HEK293T (cell line): ENCODE measurements at regions not wholly inside any gene's neighbourhood (a gene's known extent, or its start where the extent isn't known, plus 50 kb on each side); places are given as distances from the start of the nearest gene placed in this dataset.

Experiments
- CTCF ChIA-PET: fragments of 350-600 bp; formaldehyde crosslinking; extraction: SDS; loops from one replicate; lab custom pipeline; 2021; ENCODE audit warnings: antibody characterized with exemption, inconsistent platforms; lab: Yijun Ruan, JAX
- POLR2A ChIA-PET: fragments of 350-600 bp; formaldehyde crosslinking; extraction: SDS; loops from one replicate; lab custom pipeline; 2020; ENCODE audit warnings: antibody characterized with exemption, inconsistent platforms; lab: Yijun Ruan, JAX
- DNase-seq: peaks from one replicate; pipeline ENCODE4 v3.0.0; 2012; ENCODE audit warnings: mixed read lengths; ENCODE audit errors: extremely low spot score
- ARNT ChIP-seq: fragments of 450-650 bp; IDR thresholded peaks from 2 replicates; pipeline ENCODE4 v1.6.1; 2017; ENCODE audit warnings: mild to moderate bottlenecking
- BHLHE40 ChIP-seq: fragments of 450-650 bp; IDR thresholded peaks from 2 replicates; pipeline ENCODE4 v1.6.1; 2016; ENCODE audit warnings: mild to moderate bottlenecking, moderate library complexity, borderline replicate concordance
- CTBP1 ChIP-seq: fragments of 450-650 bp; IDR thresholded peaks from 2 replicates; pipeline ENCODE4 v1.6.1; 2016; ENCODE audit warnings: borderline replicate concordance
- ELF4 ChIP-seq: fragments of 450-650 bp; IDR thresholded peaks from 2 replicates; pipeline ENCODE4 v1.6.1; 2017; ENCODE audit warnings: antibody characterized with exemption
- FOXA1 ChIP-seq: fragments of 450-650 bp; IDR thresholded peaks from 2 replicates; pipeline ENCODE4 v1.6.1; 2016; ENCODE audit warnings: mild to moderate bottlenecking
- FOXK2 ChIP-seq: fragments of 450-650 bp; IDR thresholded peaks from 2 replicates; pipeline ENCODE4 v1.6.1; 2016; ENCODE audit warnings: mild to moderate bottlenecking
- FOXM1 ChIP-seq: fragments of 450-650 bp; IDR thresholded peaks from 2 replicates; pipeline ENCODE4 v1.6.1; 2017; ENCODE audit warnings: mild to moderate bottlenecking, borderline replicate concordance
- HDGF ChIP-seq: fragments of 450-650 bp; IDR thresholded peaks from 2 replicates; pipeline ENCODE4 v1.6.1; 2017; ENCODE audit warnings: antibody characterized with exemption, borderline replicate concordance
- L3MBTL2 ChIP-seq: fragments of 450-650 bp; conservative IDR thresholded peaks from 2 replicates; pipeline ENCODE4 v1.6.1; 2016; ENCODE audit warnings: mild to moderate bottlenecking
- LEF1 ChIP-seq: fragments of 450-650 bp; IDR thresholded peaks from 2 replicates; pipeline ENCODE4 v1.6.1; 2017; ENCODE audit warnings: mild to moderate bottlenecking, borderline replicate concordance
- NFRKB ChIP-seq: fragments of 450-650 bp; IDR thresholded peaks from 2 replicates; pipeline ENCODE4 v1.6.1; 2016; ENCODE audit warnings: mild to moderate bottlenecking, moderate library complexity
- PKNOX1 ChIP-seq: fragments of 450-650 bp; IDR thresholded peaks from 2 replicates; pipeline ENCODE4 v1.6.1; 2016
- SP1 ChIP-seq: fragments of 450-650 bp; IDR thresholded peaks from 2 replicates; pipeline ENCODE4 v1.6.1; 2017
- SUZ12 ChIP-seq: fragments of 450-650 bp; IDR thresholded peaks from 2 replicates; pipeline ENCODE4 v1.6.1; 2016; ENCODE audit warnings: mild to moderate bottlenecking
- TARDBP ChIP-seq: fragments of 450-650 bp; IDR thresholded peaks from 2 replicates; pipeline ENCODE4 v1.6.1; 2016
- ZNF384 ChIP-seq: fragments of 450-650 bp; IDR thresholded peaks from 2 replicates; pipeline ENCODE4 v1.6.1; 2016

DNA sequence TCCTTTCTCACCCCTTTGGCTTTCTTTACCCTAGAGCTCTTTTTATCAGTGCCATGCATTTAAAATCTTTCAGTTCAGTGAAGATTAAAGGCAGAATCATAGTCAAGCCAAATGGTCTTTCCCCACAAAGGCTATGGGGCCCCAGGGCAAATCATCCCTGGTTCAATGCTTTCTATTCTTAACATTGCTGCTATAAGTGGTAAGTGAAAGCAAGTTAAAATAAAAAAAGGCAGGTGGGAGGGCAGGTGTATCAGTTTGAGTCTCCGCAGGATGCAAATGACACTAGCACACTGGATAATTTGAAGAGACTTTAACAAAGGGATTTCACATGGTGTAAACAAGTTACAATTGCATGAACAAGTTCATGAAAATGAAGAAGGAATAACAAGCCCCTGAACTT, 757.4 kb downstream of the SATB2 start:
- ChIA-PET POLR2A (no interaction called here), CTCF (no interaction called here)
- DNase-seq: no peak
- TF ChIP-seq FOXM1 (no peak), TARDBP (no peak), ZNF384 (no peak), SP1 (no peak)

DNA sequence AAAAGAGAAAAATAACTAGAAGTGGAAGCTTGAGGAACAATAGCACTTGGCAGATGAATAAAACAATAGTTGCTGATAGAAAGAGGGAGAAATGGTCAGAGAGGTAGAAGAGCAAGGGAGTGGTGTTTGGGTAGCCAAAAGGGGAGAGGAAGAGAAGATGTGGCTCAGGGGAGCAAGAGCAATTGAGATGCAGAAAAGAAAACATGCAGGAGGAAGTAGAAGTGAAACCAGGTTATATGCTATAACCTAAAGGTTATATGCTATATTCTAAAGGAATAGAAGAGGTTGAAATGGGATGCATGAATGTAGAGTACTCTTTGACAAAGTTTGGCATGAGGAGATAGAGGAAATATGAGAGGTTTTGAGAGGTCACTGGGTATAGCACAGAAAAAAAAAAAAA, 759.5 kb downstream of the SATB2 start:
- POLR2A ChIA-PET: no interaction called here

GRCh38 chr2:198697794-198698193, 759.9 kb downstream of the SATB2 start:
- ChIA-PET POLR2A (no interaction called here), CTCF (no interaction called here)
- no peak for DNase-seq
- TF ChIP-seq ARNT: no peak
- no peak for TF ChIP-seq CTBP1
- TF ChIP-seq L3MBTL2: no peak
- no peak for TF ChIP-seq SP1
- TF ChIP-seq FOXK2: no peak
- no peak for TF ChIP-seq NFRKB
- TF ChIP-seq HDGF: no peak
- no peak for TF ChIP-seq FOXM1
- no peak for TF ChIP-seq ELF4
- no peak for TF ChIP-seq LEF1
- no peak for TF ChIP-seq TARDBP
- TF ChIP-seq BHLHE40: no peak
- no peak for TF ChIP-seq SUZ12

More for the DNA sequence above, 759.5 kb downstream of the SATB2 start:
- no peak for TF ChIP-seq NFRKB
- no peak for TF ChIP-seq FOXA1
- no peak for TF ChIP-seq FOXK2
- no peak for TF ChIP-seq BHLHE40
- no peak for TF ChIP-seq PKNOX1
- TF ChIP-seq ELF4: no peak
- CTCF ChIA-PET: no interaction called here
- DNase-seq: no peak

- peak; percentile 12 for DNase-seq
- POLR2A ChIA-PET: no interaction called here
- peak; percentile 96 for TF ChIP-seq PKNOX1
- no peak for TF ChIP-seq FOXA1
- CTCF ChIA-PET: interaction anchor here (0.6 kb wide), 1 partner anchor 1441 kb away, joined by 3 read pairs; no protein-coding TSS in a partner anchor
These were observed 760.5 kb downstream of the SATB2 start for GRCh38 chr2:198697218-198697617.

DNA sequence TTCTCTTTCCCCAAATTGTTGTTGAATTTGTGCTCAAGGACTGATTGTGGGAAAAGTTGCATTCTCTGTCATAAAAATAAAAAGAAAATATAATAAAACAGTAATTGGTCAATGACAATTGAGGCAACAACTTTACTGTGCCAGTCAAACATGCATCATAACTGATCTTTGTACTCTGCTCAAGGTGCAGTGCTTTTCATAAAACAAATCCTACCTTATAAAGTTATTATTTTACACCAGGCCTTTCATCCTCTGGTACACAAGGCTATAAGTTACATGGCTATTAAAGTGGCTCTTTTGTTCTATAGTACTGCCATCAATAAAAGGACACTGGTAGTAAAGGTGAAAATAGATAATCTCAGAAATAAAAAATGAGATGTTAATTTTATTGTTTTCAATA, 761.9 kb downstream of the SATB2 start:
- DNase-seq: no peak
- CTCF ChIA-PET: no interaction called here
- no peak for TF ChIP-seq SP1
- TF ChIP-seq ELF4: no peak
- TF ChIP-seq PKNOX1: 0 out of 2 replicates have a peak, but pooled peaks have one; percentile 22
- TF ChIP-seq TARDBP: no peak
- TF ChIP-seq ARNT: no peak
- no peak for TF ChIP-seq HDGF
- POLR2A ChIA-PET: no interaction called here

DNA sequence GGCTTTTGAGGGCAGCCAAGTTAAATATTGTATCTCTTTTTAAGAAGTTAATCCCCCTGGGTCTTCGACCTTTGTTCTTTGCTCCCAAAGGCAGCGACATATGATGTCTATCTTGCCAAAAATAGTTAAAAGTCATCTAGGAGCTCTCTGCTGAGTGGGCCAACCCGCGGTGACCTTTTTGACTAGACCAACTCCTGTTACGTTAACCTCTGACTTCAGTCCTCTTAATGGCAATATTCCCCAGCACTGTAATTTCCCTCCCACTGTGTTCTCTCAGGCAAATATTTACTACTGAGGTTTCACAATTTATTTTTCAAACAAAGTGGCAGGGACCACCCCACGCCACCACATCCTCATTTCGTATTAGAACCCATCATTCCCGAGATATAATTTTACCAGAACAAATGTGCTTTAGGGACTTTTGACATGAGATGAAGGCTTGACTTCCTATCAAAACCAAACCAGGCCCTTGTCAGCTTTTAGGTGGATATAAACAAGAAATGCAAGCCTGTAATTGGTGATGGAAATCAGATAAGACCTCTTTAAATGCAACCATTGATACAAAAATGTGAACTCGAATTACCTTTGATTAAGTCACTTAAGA, 764.7 kb downstream of the SATB2 start:
- TF ChIP-seq CTBP1 (peak; percentile 82; the same call in 1 of the 2 replicates), ARNT (no peak), ELF4 (no peak), LEF1 (no peak), ZNF384 (no peak), FOXA1 (no peak), L3MBTL2 (no peak), PKNOX1 (peak; percentile 65; the same call in 1 of the 2 replicates), SP1 (no peak), TARDBP (no peak), HDGF (no peak)
- peak; percentile 30 for DNase-seq
- CTCF ChIA-PET: no interaction called here
- POLR2A ChIA-PET: no interaction called here

DNA sequence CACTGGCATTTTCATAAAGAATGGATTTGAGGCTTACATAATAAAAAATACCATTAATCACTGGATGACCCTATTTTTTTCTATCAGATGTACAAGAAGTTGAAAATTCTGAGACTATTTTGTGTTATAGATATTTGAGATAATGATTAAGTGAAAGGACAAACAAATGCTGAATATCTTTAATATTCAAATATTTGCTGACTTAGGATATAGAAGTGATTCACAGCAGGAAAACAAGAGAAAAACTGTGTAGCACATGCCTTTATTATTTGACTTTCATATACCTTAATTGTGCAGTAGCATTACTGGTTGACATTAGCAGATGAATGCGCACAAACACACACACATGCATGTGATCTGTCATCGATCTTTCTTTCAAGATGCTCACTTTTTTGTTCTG, 766.5 kb downstream of the SATB2 start:
- POLR2A ChIA-PET: no interaction called here
- TF ChIP-seq SP1 (no peak), FOXA1 (no peak), FOXK2 (no peak), CTBP1 (no peak), LEF1 (no peak)
- CTCF ChIA-PET: no interaction called here
- DNase-seq: no peak
